DMS 273 treated with DMSO at 0.1 percent for 48 hours (cell line): ENCODE measurements at regions not wholly inside any gene's neighbourhood (a gene's known extent, or its start where the extent isn't known, plus 50 kb on each side); places are given as distances from the start of the nearest gene placed in this dataset.
A peak's percentile ranks its signal among the peaks of the same experiment; 100 is the strongest.
"Not testable (repeated sequence)": the region's sequence is repeated elsewhere in the genome, so short reads cannot be mapped to it uniquely, and the experiment has no call there.

Experiments
- DNase-seq: peaks from one replicate; lab custom pipeline; 2025; lab: John Stamatoyannopoulos, UW

DNA sequence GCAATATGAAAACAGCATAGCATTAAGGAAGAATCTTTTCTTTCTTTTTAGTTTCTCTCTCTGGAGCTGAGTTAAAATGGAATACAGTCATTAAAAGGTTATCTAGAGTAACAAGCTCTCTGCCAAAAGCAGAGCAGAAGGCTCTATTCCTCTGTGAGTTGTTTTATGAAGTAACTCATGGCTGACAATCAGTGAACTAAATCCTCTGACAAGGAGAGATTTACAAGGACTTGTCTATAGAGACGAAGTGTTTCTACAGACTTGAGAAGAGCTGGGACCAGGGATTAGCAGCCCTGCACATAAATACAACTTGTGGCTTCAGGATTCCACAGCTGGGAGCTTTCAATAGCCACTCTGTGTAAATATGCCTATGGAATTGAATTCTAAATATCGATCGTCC, 192.5 kb upstream of the RAG2 start:
- no peak for DNase-seq

DNA sequence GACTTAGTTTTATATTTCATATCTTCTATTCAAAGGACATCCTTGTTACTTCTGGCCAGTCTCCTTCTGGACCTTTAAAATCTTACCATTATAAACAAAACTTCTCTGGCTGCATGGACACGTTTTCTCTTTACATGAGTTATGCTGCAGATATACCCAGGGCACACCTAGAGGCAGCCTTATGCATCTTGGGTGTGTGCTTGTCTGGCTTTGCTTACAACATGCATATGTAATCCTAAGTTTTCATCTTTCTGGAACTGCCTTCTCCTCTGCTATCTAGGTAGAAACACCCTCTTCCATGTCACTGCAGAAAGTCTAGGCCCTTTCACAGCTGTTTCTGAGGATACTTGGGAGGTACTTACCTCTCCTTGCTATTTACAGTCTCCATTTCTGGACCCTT, 185.8 kb upstream of the RAG2 start:
- DNase-seq: no peak

DNA sequence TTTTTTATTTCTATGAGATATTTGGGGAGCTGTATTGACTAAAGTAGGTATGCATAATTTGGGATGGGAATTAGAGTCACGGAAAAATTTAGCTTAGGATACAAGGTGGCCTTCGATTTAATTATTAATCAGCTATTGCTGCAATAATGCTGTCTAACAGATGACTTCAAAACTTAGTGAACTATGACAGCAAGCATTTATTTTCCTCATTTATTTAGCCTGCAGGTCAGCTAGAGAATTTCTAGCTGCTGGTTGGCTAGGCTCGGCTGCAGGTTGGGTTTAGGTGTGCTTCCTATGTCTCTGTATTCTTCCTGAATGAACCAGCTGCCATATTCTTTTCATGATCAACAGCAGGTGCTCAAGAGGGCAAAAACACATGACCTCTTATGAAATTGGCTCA, 181.8 kb upstream of the RAG2 start:
- no peak for DNase-seq

DNA sequence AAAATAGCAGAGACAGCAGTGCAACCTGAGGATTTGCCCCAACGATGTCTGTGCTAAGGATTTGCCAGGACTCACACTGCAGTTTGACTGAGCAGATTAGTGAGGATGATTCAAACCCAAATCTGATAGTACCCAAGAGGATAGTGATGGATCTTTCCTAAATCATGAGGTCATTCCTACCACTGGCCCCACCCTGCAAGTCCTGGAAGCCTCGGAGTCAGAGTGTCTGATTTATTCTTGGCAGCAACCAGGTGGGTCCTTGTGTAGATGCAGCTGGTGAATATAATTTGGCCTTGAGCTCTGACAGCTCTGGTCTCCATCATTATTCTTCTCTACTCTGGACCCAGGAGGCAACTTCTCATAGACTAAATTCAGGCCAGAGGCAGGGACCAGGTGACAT, 179.3 kb upstream of the RAG2 start:
- no peak for DNase-seq

DNA sequence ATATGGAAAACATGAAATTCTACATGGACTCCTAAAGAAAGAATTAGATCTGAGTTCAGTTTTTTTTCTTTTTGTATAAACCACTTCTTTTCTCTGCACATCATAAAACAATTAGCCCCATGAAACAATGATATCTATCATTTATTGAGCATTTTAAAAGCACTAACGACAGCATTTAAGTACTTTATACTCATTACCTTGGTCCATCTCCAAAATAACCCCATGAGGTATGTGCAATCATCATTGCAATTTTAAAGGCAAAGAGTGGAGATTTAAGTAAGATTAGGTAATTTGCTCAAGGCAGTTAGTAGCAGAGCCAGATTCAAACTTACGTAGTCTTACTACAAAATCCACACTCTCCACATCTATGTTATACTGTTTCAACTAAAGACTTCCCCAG, 177.7 kb upstream of the RAG2 start:
- no peak for DNase-seq

DNA sequence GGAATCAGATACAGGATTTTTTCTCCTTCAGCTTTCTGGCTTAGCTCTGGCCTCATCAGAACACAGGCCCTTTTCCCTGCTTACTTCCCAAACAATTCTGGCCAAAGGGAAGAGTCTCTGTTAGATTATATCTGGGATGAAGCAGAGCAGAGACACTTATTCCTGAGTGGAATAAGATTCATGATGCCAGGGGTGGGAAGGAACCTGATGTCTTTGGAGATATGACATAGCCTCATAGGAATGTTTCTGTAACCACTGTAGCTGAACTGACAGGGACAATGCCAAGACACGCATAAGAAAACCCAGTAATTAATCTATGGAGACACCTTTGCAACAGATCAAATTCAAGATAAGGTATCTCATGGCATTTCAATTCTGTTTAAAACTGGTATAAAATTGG, 177.1 kb upstream of the RAG2 start:
- no peak for DNase-seq

DNA sequence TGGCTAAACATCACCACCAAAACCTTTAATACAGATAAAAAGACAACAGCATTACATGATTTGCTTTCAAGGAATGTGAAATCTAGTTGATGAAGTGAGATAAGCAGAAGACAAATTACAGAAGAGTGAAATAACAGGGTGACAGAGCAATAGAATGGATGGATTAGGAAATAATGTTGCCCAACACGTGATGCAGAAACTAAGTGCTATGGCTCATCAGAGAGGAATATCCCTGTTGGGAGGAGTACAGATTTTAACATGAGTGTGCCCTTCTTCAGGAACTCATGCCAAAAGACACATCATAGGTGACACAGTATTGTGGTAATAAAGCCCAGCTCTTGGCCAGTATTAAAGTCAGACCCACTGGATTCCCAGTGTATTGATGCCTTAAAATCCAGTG, 176.6 kb upstream of the RAG2 start:
- DNase-seq: no peak

DNA sequence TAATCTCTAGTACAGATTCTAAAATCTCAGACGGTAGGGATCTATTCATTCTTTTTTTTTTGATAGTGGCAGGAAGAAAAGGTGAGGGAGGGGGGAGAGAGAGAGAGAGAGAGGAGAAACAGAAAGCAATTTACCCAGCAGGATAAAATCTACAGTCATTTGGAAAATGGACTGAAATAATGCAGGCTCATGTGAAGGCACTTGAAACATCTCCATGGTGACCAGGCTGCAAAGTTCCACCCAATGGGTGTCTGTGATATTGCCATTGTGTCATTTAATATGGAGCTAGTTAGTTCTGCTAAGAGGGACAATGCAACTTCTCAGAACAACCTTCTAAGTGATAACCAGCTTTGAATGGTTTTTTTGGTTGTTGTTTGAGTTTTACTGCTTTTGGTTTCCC, 165.2 kb upstream of the RAG2 start:
- DNase-seq: no peak

DNA sequence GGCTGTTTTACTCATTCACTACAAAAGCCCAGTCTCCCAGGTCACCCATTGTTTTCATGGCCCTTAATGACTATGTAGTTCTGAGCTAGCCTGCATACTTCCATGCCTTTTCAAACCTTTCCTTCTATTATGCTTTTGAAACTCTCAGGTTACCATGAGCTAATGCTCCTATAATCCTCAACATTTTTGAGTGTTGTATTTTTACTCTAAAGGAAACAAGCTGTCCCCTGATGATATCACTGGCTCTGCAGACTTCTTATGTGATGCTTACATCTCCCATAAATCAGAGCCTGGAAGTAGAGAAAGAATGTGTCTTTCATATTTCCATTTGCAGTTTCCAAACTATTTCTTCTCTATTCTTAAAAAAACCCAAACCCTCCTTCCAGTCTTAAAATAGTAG, 159.0 kb upstream of the RAG2 start:
- DNase-seq: no peak

DNA sequence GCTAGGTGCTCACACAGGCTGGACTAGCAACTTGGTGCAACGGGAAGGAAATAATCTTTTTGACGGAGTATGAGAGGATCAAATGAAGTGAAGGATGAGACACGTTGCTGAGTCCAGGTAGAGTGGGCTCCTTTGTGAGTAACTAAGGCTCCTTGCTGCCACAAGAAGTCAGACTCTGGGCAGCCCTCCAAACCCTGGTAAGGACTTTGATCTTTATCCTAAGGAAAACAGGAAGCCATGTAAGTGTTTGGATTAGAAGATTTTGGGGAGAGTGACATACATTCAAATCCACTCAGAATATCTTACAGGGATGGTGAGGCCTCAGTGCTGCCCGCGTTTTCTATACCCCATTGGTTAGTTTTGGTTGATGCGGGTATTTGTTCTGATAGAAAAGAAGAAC, 155.9 kb upstream of the RAG2 start:
- no peak for DNase-seq

DNA sequence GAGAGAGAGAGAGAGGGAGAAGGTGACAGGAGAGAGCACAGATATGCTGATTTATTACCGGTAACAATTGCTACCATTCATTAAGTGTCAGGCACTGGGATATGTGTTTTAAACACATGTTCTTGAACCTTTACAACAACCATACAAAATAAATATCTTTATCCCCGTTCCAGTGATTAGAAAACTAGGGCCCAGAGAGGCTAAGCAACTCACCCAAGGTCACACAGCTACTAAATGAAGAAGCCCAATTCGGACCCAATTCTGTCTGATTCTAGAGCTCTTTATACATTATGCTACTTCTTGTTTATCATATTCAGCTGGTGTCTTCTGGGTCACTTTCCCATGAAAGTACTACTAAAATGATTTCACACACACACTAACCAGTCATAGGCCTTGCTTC, 154.0 kb upstream of the RAG2 start:
- no peak for DNase-seq

DNA sequence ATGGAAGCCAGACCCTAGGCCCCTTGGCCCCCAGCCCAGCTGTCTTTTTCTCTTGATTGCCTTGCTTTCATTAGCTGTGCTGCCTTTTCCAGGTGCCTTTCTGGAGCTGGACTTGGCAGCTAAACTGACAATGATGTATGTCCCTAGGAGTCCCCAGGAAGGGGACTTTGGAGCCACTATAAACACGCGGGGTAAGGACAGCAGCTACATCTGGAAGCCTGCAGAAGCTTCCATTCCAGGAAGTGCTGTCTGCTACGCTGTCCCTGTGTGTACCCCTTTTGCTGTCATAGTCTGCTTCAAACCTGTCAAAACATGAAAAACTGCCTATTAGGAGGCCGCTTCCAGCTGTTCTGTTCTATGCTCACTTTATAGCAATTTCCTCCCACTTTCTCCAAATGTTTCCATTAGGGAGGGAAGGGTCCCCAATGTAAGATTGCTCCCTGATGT, 153.3 kb upstream of the RAG2 start:
- no peak for DNase-seq

DNA sequence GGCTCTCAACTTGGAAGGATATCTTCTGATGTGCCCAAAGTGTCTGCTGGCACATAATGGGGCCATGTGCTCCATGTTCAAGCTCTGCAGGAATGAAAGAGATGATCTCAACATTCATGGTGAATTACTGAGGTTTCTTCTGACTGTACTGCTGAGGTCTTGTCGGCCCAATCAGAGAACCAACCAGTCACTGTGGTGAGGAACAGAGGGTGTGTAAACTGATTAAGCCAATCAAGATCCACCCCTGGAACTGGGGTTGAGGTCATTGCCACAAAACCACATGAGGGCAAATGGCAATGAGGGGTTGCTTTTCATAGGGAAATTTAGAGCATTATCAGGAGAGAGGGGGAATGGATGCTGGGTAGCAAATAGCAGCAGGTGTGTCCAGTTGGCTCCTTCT, 152.3 kb upstream of the RAG2 start:
- no peak for DNase-seq

DNA sequence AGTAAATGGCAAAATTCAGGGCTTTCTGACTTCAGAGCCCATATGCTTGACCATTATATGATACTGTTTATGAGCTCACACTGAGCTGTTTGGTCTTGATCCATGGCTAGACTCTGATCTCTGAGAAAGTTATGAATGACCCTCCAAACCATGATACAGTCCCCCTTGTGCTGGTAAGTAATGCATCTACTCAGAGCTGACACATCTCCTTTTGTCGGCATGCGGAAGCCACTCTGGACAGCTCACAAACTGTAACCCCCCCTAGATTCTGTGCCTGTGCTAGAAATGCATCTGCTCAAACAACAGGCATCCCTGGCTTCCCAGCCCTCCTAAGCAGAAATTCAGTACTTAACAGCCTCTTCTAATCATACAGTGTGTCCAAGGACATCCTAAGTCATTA, 150.8 kb upstream of the RAG2 start:
- no peak for DNase-seq

DNA sequence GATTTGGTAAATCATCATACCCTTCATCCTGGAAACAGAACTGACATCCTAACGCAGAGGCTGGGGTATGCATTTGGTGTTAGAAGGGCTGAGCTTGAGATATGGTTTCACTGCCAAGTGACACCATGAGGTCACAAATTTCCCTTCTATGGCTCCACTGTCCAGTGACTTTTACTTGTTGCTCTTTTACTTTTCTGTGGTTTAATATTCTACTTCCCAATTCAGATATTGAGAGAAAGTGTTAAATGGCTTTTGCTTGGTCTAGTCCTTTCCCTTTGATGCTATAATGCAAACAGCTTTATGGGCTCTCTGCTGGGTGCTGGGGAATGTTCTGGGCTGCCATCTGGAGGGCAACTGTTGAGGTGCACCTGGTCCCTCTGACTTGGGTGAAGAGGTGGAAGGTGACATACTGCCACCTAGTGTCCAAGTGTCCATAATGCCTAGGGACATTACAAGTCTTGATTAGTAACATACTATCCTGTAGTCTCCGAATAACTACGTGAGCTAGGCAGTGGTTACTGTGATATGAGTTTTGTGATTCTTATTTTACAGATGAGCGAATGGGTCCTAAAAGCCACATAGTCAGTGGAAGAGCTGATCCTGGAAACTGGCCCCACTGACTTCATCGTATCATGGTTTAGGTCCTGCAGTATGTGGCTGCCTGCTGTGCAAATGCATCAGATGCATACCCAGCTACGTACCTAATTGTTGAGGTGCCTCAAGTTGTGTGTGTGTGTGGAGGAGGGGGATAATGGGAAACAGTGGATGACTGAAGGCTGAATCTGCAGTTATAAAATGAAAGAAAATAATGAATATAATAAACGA, 149.1 kb upstream of the RAG2 start:
- peak; percentile 39 for DNase-seq

DNA sequence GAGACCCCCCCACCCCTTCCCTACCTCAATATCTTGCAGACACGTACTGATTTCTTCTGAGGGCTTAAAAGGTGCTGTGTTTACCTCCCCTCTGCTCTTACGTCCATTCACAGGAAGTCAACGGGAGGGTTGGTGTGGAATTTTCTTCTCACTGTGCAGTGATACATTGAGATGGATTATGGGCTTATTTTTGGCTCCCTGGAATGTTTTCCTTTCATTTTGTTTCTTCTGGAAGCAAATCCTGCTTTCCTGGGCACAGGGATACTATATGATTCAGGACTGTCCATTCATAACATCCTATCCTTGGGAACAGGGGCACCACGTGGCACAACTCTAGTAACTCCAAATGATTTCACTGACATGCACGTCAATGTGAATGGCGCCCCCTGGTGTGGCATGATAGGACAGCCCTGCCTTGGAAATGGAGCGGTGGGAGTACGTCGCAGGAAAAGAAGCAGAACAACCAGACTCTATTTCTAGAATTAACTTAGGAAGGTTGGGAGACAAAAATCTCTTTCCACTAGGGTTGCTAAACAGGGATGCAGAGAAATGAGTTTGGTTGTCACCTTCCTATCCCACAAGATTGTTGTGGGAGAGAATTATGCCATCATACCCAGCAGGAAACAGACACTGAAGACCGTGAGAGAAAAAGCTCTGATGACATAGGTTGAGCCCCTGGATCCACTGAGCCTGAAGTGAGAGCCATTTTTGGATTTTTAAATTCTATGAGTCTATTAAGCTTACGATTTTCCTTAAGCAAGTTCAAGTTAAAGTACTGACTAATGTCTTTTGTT, 146.5 kb upstream of the RAG2 start:
- DNase-seq: no peak

DNA sequence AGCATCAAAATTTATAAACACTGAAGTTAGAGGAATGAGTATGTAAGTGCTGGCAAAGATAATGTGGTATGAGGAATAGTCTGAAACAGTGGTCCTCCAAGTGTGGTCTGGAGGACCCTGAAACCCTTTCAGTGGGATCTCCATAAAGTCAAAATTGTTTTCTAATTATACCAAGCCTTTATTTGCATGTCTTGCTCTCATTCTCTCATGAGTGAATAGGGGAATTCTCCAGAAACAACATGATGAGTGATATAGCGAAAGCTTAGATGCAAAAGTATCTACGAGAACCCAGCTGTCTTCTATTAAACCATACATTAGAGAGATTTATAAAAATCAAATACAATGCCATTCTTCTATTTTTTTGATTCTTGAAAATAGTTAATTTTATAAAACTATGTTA, 145.0 kb upstream of the RAG2 start:
- DNase-seq: no peak

DNA sequence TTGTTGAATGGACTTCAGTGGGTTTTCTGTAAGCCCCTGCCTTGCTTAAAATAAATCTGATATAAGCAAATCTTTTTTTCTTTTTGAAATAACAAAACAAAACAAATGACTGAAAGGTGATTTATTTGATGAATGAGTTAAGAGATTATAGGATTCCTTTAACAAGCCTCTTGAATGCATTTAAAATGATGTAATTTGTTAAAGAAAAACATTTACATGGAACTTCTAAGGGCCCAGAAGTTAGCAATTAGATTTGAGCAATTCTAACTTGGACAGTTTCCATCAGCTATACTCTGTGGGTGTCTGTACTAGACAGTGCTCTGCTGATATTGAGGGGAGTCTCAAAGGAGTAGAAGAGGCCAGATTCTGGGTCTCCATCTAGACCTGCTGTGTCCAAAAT, 143.5 kb upstream of the RAG2 start:
- no peak for DNase-seq

DNA sequence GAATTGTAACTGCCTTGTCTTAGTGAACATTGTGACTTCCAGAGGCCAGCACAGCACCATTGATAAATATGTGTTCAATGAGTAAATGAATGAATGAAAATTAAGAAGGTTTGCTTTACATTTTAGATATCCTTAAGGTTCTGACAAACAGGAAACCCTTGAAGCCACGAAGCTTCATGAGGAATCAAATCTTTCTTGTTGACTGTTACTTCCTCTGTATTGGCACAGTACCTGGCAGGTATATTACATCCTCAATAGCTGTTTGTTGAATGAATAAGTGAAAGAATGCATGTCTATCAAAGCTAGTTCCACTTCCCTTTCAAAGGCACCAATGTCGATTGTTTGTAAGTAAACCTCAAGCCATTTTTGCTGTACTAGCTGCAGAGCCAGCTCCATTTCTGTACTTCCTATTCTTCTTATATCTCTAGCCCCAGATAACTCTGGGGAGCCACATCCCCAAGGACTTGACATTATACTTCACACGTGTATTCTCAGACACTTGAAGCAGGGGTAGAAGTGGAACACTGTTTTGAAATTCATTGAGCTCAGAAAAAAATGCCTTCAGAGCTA, 140.3 kb upstream of the RAG2 start:
- DNase-seq: no peak

DNA sequence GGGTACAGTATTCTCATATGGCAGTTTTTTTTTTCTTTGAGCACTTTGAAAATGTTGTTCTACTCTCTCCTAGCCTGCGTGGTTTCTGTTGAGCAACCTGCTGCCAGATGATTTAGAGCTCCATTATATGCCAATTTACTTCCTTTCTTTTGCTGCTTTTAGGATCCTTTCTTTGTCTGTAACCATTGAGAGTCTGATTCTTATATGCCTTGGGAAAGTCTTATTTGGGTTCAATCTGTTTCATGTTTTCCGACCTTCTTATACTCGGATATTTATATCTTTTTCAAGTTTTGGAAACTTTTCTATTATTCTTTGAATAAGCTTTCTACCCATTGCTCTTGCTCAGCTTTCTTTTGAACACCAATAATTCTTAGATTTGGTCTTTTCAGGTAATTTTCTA, 138.1 kb upstream of the RAG2 start:
- DNase-seq: no peak

DNA sequence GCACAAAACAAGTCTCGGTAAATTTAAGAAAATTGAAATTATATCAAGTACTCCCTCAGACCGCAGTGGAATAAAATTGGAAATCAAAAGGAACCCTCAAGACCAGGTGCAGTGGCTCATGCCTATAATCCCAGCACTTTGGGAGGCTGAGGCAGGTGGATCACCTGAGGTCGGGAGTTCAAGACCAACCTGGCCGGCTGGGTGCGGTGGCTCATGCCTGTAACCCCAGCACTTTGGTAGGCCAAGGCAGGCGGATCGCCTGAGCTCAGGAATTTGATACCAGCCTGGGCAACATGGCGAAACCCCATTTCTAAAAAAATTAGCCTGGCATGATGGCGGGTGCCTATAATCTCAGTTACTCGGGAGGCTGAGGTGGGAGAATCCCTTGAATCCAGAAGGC, 135.7 kb upstream of the RAG2 start:
- DNase-seq: not testable (repeated sequence)

DNA sequence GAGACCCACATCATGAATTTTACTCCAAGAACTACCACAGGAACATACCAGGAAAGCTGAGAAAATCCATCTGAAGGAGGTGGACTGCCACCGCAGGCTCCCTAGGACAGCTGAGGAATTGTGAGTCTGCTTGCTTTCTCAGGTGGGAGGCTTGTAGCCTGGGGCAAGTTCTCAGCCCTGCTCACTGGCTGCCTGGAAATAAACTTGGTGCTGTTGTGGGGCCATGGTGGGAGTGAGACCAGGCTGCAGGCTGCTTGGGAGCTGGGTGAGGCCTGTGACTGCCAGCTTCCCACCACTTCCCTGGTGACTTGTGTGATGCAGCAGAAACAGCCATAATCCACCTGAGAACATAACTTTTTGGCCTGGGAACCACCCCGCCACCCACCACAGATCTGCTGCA, 132.7 kb upstream of the RAG2 start:
- DNase-seq: no peak

DNA sequence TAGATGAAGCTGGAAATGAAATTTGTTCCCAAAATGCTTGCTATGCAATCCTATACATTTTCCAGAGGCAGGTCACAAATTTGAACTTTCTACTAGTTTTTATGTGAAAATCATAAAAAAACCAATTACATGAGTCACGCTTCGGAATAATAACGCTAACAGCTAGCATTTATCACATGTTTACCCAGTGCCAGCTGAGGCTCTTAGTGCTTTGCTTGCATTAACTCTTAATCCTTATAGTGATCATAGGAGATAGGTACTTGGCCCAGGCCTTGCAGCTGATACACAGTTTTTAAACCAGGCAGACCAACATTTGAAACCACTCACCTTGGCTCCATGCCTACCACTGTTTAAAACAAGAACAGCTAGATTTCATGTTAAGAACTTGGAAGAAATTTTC, 131.8 kb upstream of the RAG2 start:
- no peak for DNase-seq
